ENCODE measurements at regions not wholly inside any gene's neighbourhood (a gene's known extent, or its start where the extent isn't known, plus 50 kb on each side); places are given as distances from the start of the nearest gene placed in this dataset.
"Not testable (repeated sequence)": the region's sequence is repeated elsewhere in the genome, so short reads cannot be mapped to it uniquely, and the experiment has no call there.

DNA sequence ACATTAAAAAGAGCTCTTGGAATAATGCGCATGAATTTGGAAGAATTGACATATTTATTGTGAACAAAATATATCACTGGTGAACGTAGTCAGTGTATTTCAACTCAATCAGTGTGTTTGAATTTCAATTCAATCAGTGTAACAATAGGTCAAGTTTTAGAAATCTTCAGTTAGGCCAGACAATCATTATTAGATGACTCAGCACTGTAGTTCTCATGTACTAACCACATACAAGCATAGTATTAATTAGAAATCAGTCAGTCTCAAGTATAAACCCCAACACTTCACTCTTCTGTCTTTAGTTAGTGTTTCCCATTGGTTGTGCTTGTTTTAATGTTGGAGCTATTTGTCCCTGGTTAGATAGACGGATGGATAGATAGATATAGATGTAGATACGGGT, 1247.9 kb downstream of the NXPH1 start:
- CTCF ChIA-PET, result no interaction called here
- Mint-ChIP-seq H3K27ac (no peak overlapping the region), H3K4me3 (no peak overlapping the region), H3K9me3 (peaks cover 4% of the 10 kb centered on the region), H3K27me3 (no peaks in the 10 kb centered on the region), H3K36me3 (ENCODE audit: low read depth) (no peaks in the 10 kb centered on the region), H3K4me1 (no peaks in the 10 kb centered on the region)
- POLR2A ChIA-PET, result no interaction called here
- DNase-seq, result no peak

DNA sequence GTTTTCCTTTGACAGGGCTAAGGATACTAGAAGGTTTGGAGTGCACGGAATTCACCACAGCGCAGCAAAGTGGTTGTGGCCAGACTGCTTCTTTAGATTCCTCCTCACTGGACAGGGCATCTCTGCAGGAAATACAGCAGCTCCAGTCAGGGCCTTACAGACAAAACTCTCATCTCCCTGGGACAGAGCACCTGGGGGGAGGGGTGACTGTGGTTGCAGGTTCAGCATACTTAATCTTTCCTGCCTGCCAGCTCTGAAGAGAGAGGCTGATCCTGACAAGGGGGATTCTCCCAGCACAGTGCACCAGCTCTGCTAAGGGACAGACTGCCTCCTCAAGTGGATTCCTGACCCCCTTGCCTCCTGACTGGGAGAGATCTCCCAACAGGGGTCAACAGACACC, 1257.9 kb downstream of the NXPH1 start:
- CTCF ChIA-PET, result no interaction called here
- Mint-ChIP-seq H3K36me3 (ENCODE audit: low read depth) (no peaks in the 10 kb centered on the region), H3K27me3 (no peaks in the 10 kb centered on the region)

DNA sequence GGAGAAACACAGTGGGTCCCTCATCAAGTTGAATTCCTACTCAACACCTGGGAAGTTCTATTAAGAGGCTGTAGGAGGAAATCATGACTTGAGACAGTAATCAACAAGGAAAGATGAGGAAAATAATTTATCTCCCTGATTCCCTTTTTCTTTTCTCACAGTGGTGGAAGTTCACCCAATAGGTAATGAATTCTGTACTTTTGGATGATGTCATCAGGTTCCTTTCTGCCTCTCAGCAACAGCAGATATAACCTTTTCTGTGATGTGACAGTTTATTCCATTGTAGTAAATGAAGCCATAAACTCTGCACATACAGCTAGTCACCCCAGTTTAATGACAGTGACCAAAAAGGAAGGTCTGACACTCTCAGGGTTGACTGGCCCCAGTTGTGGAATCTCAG, 1265.0 kb downstream of the NXPH1 start:
- ChIA-PET POLR2A (no interaction called here), CTCF (no interaction called here)
- Mint-ChIP-seq H3K27ac (no peak overlapping the region), H3K4me1 (no peaks in the 10 kb centered on the region), H3K9me3 (peaks cover 9% of the 10 kb centered on the region), H3K27me3 (no peaks in the 10 kb centered on the region), H3K4me3 (no peak overlapping the region), H3K36me3 (ENCODE audit: low read depth) (no peaks in the 10 kb centered on the region)
- DNase-seq, result no peak

More for the DNA sequence above, 1257.9 kb downstream of the NXPH1 start:
- H3K4me3 Mint-ChIP-seq, result no peak overlapping the region
- POLR2A ChIA-PET, result no interaction called here
- peaks cover 17% of the 10 kb centered on the region for H3K9me3 Mint-ChIP-seq
- H3K27ac Mint-ChIP-seq, result no peak overlapping the region
- H3K4me1 Mint-ChIP-seq, result no peaks in the 10 kb centered on the region
- DNase-seq, result no peak

DNA sequence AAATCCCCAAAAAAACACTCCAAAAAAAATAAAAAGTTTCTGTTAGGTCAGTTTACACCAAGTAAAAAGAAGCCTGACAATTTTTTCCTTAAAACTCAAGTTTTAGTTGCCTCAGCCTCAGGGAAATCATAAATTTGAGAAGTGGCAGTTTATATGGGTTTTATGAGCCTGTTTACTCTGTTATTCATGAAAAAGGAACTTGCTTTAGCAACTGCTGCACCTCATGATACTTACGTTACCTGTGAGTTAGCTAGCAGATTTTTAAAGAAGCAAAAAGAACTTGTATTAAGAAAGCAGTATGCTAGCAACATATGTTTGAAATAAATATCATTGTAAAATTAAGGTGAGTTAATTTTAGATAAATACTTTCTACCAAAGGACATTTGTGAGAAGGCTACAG, 1264.5 kb upstream of the PHF14 start:
- H3K36me3 Mint-ChIP-seq (ENCODE audit: low read depth), result no peaks in the 10 kb centered on the region
- no peaks in the 10 kb centered on the region for H3K27me3 Mint-ChIP-seq
- no peaks in the 10 kb centered on the region for H3K9me3 Mint-ChIP-seq
- ChIA-PET CTCF (no interaction called here), POLR2A (no interaction called here)
- H3K27ac Mint-ChIP-seq, result no peak overlapping the region
- H3K4me3 Mint-ChIP-seq, result no peak overlapping the region
- no peaks in the 10 kb centered on the region for H3K4me1 Mint-ChIP-seq
- no peak for DNase-seq

DNA sequence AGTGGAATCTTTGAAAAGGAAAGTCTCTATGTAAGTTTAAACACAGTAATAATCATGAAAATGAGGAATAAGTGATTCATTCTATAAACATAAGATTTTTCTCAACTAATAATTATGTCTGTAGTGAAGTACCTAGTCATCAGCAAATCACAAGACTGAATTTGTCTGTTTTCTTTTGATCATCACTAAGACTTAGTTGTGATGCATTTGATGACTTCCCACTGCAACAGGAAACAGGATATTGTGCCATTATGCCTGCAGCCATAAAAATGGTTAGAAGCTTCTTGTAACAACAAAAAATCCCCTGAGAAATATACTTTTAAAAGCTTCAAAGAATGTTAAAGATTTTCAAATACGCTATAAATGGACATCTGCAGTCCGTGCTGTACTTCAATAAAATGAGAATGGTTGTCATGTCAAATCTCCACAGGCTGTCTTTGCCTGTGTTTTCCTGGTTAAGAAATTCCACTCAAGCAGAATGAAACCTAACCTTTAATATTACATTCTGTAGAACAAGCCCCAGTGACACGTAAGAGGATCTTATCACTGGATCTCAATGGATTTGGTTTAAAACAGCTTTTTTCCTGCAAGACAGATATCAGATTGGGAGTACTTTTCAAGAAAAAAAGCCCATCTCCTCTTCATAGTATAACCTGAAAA, 1262.3 kb upstream of the PHF14 start:
- Mint-ChIP-seq H3K27me3 (no peaks in the 10 kb centered on the region), H3K4me3 (no peak overlapping the region), H3K4me1 (no peaks in the 10 kb centered on the region), H3K27ac (no peak overlapping the region), H3K36me3 (ENCODE audit: low read depth) (no peaks in the 10 kb centered on the region), H3K9me3 (no peaks in the 10 kb centered on the region)
- CTCF ChIA-PET, result no interaction called here
- POLR2A ChIA-PET, result no interaction called here
- no peak for DNase-seq

DNA sequence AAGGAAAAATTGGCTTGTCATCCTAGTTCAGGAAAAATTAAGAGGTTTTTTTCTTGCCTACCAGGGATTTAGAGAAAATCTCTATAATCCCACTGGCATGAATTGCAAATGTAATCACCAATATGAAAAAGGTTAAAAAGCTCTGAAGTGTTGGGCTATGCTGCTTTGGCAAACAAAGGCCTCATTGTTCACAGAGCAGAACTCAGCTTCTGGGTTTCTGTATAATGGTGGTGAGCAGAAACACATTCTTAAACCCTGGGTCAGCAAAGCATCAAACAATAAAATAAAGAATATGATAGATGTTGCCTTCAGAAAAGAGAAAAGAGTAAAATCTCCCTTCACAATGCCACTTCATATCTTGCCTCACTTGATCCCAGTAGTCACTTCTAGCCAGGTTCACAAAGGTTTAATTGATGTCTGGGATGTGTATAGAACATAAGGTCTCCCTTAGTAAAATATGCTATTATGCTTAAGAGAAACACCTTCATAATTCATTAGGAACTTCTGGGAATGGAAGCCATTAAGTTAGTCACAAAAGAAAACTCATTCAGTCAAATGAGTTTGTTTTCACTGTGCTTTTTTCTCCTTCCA, 1255.5 kb upstream of the PHF14 start:
- no peak for DNase-seq
- Mint-ChIP-seq H3K4me1 (no peaks in the 10 kb centered on the region), H3K36me3 (ENCODE audit: low read depth) (no peaks in the 10 kb centered on the region), H3K9me3 (peaks cover 11% of the 10 kb centered on the region), H3K27me3 (no peaks in the 10 kb centered on the region), H3K27ac (no peak overlapping the region), H3K4me3 (no peak overlapping the region)
- POLR2A ChIA-PET, result no interaction called here
- CTCF ChIA-PET, result interaction anchor here (0.9 kb wide), 1 partner anchor 11 kb away, joined by 3 read pairs; no protein-coding TSS in a partner anchor

DNA sequence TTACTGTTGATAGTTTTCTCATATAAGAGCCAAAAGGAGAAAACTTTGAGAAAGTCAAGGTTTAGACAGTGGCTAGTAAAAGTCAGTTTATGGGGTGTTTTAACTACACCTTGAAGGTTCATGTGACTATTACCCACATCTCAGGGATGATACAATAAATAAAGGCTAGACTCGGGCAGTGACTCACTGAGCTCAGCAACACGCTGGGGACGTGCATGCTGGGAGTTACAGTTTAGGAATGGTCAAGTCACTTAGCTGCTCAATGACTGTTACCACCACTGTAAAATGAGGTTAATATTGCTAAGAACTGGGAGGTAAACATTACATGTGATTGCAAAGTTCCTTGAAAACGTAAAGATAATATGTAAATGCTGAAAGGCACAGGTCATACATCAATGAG, 1254.4 kb upstream of the PHF14 start:
- Mint-ChIP-seq H3K27ac (no peak overlapping the region), H3K4me1 (no peaks in the 10 kb centered on the region), H3K4me3 (no peak overlapping the region), H3K36me3 (ENCODE audit: low read depth) (no peaks in the 10 kb centered on the region), H3K9me3 (peaks cover 11% of the 10 kb centered on the region), H3K27me3 (no peaks in the 10 kb centered on the region)
- ChIA-PET POLR2A (no interaction called here), CTCF (no interaction called here)
- DNase-seq, result no peak

DNA sequence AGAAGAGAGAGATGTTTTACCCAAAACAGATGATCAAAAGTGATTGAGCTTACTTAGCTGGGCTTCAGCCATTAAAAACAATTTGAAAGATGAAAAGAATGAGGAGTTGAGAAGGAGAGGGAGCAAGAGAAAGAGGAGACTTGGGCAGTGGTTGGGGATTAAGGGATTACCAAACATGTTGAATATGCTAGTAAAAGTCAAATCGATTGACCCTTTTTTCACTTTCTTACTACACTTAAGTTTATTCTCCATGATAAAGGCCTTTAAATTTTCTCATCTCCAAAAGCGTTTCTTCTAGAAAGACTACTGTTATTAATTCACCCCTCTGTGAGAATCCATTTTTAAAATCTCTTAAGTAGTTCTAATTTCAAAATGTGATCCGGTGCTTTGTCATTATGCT, 1254.0 kb upstream of the PHF14 start:
- no peak overlapping the region for H3K4me3 Mint-ChIP-seq
- no peaks in the 10 kb centered on the region for H3K27me3 Mint-ChIP-seq
- no peak for DNase-seq
- H3K9me3 Mint-ChIP-seq, result peaks cover 12% of the 10 kb centered on the region
- H3K27ac Mint-ChIP-seq, result no peak overlapping the region
- no peaks in the 10 kb centered on the region for H3K4me1 Mint-ChIP-seq
- POLR2A ChIA-PET, result no interaction called here
- H3K36me3 Mint-ChIP-seq (ENCODE audit: low read depth), result no peaks in the 10 kb centered on the region
- CTCF ChIA-PET, result no interaction called here

DNA sequence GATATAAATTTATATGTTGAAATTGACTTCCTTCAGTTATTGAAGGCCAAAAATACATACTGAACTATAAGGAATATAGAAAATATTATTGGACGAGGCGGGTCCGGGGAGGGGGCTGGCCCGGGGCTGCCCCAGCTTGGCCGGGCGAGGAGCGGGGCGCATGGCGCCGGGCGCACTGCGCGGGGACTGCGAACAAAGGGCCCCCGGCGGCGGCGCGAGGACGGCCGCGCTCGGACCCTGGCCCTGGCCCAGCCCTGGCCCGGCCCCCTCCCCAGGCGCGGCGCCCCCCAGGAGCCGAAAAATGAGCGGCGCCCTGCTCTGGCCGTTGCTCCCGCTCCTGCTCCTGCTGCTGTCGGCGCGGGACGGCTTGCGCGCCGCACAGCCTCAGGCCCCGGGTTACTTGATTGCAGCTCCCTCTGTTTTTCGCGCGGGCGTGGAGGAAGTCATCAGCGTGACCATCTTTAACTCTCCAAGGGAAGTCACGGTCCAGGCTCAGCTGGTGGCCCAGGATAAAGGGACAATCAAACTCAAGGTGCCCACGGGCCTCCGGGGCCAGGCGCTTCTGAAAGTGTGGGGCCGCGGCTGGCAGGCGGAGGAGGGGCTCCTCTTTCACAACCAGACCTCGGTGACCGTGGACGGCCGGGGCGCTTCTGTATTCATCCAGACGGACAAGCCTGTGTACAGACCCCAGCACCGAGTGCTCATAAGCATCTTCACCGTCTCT, 1247.6 kb upstream of the PHF14 start:
- H3K4me1 Mint-ChIP-seq; H3K36me3 Mint-ChIP-seq (ENCODE audit: low read depth); CTCF ChIA-PET; H3K27ac Mint-ChIP-seq; POLR2A ChIA-PET; DNase-seq; H3K9me3 Mint-ChIP-seq; H3K27me3 Mint-ChIP-seq; H3K4me3 Mint-ChIP-seq: not testable (repeated sequence)

DNA sequence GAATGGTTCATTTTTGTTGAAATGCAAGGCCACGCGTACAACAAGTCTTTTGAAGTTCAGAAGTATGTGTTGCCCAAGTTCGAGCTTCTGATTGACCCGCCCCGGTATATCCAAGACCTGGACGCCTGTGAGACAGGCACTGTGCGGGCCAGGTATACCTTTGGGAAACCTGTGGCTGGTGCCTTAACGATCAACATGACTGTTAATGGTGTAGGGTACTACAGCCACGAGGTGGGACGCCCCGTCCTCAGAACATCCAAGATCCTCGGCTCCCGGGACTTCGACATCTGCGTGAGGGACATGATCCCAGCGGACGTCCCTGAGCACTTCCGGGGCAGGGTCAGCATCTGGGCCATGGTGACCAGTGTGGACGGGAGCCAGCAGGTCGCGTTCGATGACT, 1246.9 kb upstream of the PHF14 start:
- DNase-seq; POLR2A ChIA-PET; H3K36me3 Mint-ChIP-seq (ENCODE audit: low read depth); H3K27ac Mint-ChIP-seq; H3K9me3 Mint-ChIP-seq; H3K4me1 Mint-ChIP-seq; H3K27me3 Mint-ChIP-seq; CTCF ChIA-PET; H3K4me3 Mint-ChIP-seq: not testable (repeated sequence)

DNA sequence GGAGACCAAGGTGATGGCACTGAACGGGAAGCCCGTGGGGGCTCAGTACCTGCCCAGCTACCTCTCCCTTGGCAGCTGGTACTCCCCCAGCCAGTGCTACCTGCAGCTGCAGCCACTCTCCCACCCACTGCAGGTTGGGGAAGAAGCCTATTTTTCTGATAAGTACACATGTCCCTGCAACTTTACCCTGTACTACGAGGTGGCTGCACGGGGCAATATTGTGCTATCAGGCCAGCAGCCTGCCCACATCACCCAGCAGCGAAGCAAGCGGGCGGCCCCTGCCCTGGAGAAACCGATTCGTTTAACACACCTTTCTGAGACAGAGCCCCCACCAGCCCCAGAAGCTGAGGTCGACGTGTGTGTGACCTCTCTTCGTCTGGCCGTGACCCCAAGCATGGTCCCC, 1246.2 kb upstream of the PHF14 start:
- POLR2A ChIA-PET; DNase-seq; H3K36me3 Mint-ChIP-seq (ENCODE audit: low read depth); H3K4me3 Mint-ChIP-seq; CTCF ChIA-PET; H3K9me3 Mint-ChIP-seq; H3K4me1 Mint-ChIP-seq; H3K27ac Mint-ChIP-seq; H3K27me3 Mint-ChIP-seq: not testable (repeated sequence)

DNA sequence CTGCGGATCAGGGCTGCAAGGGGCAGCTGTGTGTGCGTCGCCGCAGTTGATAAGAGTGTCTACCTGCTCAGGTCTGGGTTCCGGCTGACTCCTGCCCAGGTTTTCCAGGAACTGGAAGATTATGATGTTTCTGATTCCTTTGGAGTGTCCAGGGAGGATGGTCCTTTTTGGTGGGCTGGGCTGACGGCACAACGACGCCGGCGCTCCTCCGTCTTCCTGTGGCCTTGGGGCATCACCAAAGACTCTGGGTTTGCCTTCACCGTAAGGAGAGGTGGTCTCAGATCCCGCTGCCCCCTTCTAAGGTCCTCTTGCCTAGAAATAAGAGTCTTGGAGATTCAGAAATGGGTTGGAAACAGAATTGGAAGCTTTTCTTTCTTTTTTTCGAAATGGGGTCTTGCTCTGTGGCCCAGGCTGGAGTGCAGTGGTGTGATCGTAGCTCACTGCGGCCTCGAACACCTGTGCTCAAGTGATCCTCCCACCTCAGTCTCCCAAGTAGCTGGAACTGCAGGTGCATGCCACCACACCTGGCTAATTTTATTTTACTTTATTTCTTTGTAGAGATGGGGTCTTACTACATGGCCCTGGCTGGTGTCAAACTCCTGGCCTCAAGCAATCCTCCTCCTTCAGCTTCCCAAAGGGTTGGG, 1245.5 kb upstream of the PHF14 start:
- CTCF ChIA-PET, H3K4me3 Mint-ChIP-seq: not testable (repeated sequence)
- H3K9me3 Mint-ChIP-seq, result peaks cover 11% of the 10 kb centered on the region

DNA sequence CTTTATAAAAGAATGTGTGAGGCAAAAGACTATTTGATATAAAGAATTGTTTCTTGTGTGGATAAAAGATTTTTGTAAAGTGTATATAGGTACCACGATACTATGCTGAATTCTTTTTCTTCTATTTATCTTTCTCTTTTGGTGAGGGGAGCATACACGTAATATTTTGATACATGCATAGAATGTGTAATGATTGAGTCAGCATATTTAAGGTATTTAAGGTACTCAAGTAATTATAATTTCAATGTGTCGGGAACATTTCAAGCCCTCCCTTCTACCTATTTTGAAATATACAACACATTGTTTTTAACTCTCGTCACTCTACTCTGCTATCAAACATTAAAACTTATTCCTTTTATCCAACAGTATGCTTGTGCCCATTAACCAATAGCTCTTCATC, 1221.6 kb upstream of the PHF14 start:
- Mint-ChIP-seq H3K36me3 (ENCODE audit: low read depth) (no peaks in the 10 kb centered on the region), H3K27me3 (no peaks in the 10 kb centered on the region)

More for the DNA sequence above, 1245.5 kb upstream of the PHF14 start:
- H3K4me1 Mint-ChIP-seq; POLR2A ChIA-PET; H3K27ac Mint-ChIP-seq; H3K36me3 Mint-ChIP-seq (ENCODE audit: low read depth); H3K27me3 Mint-ChIP-seq; DNase-seq: not testable (repeated sequence)

More for the DNA sequence above, 1221.6 kb upstream of the PHF14 start:
- ChIA-PET CTCF (no interaction called here), POLR2A (no interaction called here)
- H3K4me3 Mint-ChIP-seq, result no peak overlapping the region
- H3K9me3 Mint-ChIP-seq, result peaks cover 12% of the 10 kb centered on the region
- H3K4me1 Mint-ChIP-seq, result no peaks in the 10 kb centered on the region
- no peak for DNase-seq
- no peak overlapping the region for H3K27ac Mint-ChIP-seq
